ENCODE measurements at regions not wholly inside any gene's neighbourhood (a gene's known extent, or its start where the extent isn't known, plus 50 kb on each side); places are given as distances from the start of the nearest gene placed in this dataset.

DNA sequence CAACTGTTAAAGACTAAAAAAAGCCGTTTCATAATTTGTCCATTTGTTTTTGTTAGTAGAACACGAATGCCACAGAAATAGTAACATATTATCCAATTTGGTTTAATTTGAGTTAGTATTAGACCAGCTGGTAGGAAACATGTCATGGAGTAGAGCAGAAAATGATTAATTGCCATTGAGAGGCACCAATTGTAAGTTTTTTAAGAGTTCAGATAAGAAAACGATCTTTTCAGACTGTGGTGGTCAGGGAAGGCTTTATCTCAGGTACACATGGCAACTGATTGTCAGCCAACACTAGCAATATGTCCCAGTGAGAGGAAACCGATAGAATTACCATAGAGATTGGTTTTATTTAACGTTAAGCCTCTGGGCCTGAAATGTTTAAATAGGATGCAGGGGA, 438.2 kb upstream of the MAP2 start:
- TF ChIP-seq, protein P1, sequence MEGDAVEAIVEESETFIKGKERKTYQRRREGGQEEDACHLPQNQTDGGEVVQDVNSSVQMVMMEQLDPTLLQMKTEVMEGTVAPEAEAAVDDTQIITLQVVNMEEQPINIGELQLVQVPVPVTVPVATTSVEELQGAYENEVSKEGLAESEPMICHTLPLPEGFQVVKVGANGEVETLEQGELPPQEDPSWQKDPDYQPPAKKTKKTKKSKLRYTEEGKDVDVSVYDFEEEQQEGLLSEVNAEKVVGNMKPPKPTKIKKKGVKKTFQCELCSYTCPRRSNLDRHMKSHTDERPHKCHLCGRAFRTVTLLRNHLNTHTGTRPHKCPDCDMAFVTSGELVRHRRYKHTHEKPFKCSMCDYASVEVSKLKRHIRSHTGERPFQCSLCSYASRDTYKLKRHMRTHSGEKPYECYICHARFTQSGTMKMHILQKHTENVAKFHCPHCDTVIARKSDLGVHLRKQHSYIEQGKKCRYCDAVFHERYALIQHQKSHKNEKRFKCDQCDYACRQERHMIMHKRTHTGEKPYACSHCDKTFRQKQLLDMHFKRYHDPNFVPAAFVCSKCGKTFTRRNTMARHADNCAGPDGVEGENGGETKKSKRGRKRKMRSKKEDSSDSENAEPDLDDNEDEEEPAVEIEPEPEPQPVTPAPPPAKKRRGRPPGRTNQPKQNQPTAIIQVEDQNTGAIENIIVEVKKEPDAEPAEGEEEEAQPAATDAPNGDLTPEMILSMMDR (IDR thresholded peaks at IDR 0.05; ENCODE audit: low read depth, low read length) = no peak
- TF ChIP-seq POLR2A (IDR thresholded peaks at IDR 0.05; ENCODE audit: extremely low read depth, insufficient read length) = no peak

Measured in NB4 (cell line).